GM12891 (cell line): ENCODE measurements at regions not wholly inside any gene's neighbourhood (a gene's known extent, or its start where the extent isn't known, plus 50 kb on each side); places are given as distances from the start of the nearest gene placed in this dataset.

Experiments used
- PAX5 ChIP-seq: IDR thresholded peaks from 2 replicates; pipeline ENCODE4 v1.6.1; 2011; ENCODE audit warnings: low read length, moderate library complexity, mild to moderate bottlenecking; ENCODE audit not compliant: insufficient read depth, severe bottlenecking
- POLR2A ChIP-seq: IDR thresholded peaks from 2 replicates; pipeline ENCODE4 v1.6.1; 2011; ENCODE audit warnings: low read depth, low read length, control low read depth
- POLR2AphosphoS5 ChIP-seq: IDR thresholded peaks from 2 replicates; pipeline ENCODE4 v1.6.1; 2011; ENCODE audit warnings: low read depth, low read length, control low read depth
- POU2F2 ChIP-seq: IDR thresholded peaks from 2 replicates; pipeline ENCODE4 v1.6.1; 2011; ENCODE audit warnings: low read depth, mild to moderate bottlenecking, control low read depth, low read length, moderate library complexity

- TF ChIP-seq POLR2AphosphoS5 (no peak), POLR2A (no peak), PAX5 (no peak), POU2F2 (no peak)
Measured at GRCh38 chrX:8323356-8323755, 141.3 kb upstream of the VCX3B start.
